Progenitor cell of endocrine pancreas (in vitro differentiated cells): ENCODE measurements at regions not wholly inside any gene's neighbourhood (a gene's known extent, or its start where the extent isn't known, plus 50 kb on each side); places are given as distances from the start of the nearest gene placed in this dataset.

Source experiments
- DNase-seq: peaks from one replicate; pipeline ENCODE4 v3.0.0; 2021; ENCODE audit warnings: low spot score; ENCODE audit not compliant: unreplicated experiment
- H3K27ac Mint-ChIP-seq: 2 replicates; pipeline ENCODE4 v1.8.0; 2021; ENCODE audit warnings: mild to moderate bottlenecking, moderate library complexity, mixed read lengths
- H3K27me3 Mint-ChIP-seq: 2 replicates; pipeline ENCODE4 v1.8.0; 2021; ENCODE audit warnings: mixed read lengths
- H3K36me3 Mint-ChIP-seq: 2 replicates; pipeline ENCODE4 v1.8.0; 2022; ENCODE audit warnings: mixed read lengths; ENCODE audit not compliant: insufficient read depth
- H3K4me1 Mint-ChIP-seq: 2 replicates; pipeline ENCODE4 v1.8.0; 2021; ENCODE audit warnings: low read depth, mixed read lengths
- H3K4me3 Mint-ChIP-seq: 2 replicates; pipeline ENCODE4 v1.8.0; 2021; ENCODE audit warnings: low read depth, mild to moderate bottlenecking, moderate library complexity, mixed read lengths
- H3K9me3 Mint-ChIP-seq: 2 replicates; pipeline ENCODE4 v1.8.0; 2021; ENCODE audit warnings: low read depth, mixed read lengths
- TF ChIP-seq, protein P1 (sequence below): fragments of 200-600 bp; sonication (generic); IDR thresholded peaks from one replicate; pipeline ENCODE4 v1.5.0; 2021; ENCODE audit warnings: antibody characterized with exemption, mild to moderate bottlenecking; ENCODE audit not compliant: unreplicated experiment

DNA sequence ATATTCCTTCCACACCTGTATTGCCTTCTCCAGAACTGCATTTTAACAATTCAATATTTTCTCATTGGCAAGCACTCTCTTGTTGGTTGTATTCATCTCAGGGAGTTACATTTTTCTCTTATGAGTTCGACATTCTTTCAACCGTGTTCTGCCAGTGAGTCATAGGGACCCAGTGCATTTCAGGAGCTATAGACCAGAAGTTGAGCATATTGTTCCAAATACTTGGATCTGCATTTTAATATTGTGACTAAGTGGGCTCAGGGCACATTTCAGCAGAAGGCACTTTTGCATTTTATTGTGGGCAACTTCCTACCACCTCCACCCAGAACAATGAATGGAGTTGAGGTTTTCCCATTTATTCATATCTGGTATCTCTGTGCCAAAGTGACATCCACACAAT lies 132.8 kb downstream of the TNFSF18 start:
- Mint-ChIP-seq H3K27me3 (no peaks in the 10 kb centered on the region), H3K4me1 (no peaks in the 10 kb centered on the region), H3K36me3 (peaks cover 3% of the 10 kb centered on the region)

DNA sequence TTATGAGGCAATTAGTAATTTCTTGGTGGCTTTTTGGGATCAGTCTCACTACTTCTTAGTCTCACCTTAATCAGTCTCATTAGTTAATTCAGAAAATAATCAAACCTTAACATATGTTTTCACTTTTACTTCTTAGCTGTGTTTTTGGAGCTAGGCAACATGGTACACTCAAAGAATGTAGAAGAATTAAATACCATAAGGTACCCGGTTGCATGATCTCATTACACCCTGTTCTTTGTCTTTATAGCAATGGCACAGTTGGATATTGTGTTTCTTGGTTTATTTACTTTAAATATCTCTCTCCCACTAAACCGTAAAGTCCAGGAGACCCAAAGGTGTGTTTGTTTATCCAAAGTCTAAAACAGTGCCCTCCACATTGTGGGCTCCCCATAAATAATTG lies 132.3 kb downstream of the TNFSF18 start:
- Mint-ChIP-seq H3K27ac (no peak overlapping the region), H3K4me3 (no peak overlapping the region), H3K36me3 (peaks cover under 1% of the 10 kb centered on the region), H3K4me1 (no peaks in the 10 kb centered on the region), H3K9me3 (peaks cover 2% of the 10 kb centered on the region), H3K27me3 (no peaks in the 10 kb centered on the region)
- TF ChIP-seq, protein P1, sequence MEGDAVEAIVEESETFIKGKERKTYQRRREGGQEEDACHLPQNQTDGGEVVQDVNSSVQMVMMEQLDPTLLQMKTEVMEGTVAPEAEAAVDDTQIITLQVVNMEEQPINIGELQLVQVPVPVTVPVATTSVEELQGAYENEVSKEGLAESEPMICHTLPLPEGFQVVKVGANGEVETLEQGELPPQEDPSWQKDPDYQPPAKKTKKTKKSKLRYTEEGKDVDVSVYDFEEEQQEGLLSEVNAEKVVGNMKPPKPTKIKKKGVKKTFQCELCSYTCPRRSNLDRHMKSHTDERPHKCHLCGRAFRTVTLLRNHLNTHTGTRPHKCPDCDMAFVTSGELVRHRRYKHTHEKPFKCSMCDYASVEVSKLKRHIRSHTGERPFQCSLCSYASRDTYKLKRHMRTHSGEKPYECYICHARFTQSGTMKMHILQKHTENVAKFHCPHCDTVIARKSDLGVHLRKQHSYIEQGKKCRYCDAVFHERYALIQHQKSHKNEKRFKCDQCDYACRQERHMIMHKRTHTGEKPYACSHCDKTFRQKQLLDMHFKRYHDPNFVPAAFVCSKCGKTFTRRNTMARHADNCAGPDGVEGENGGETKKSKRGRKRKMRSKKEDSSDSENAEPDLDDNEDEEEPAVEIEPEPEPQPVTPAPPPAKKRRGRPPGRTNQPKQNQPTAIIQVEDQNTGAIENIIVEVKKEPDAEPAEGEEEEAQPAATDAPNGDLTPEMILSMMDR: no peak
- DNase-seq: no peak

More for the DNA sequence above, 132.8 kb downstream of the TNFSF18 start:
- Mint-ChIP-seq H3K27ac (no peak overlapping the region), H3K4me3 (no peak overlapping the region), H3K9me3 (peaks cover 7% of the 10 kb centered on the region)
- no peak for DNase-seq
- TF ChIP-seq, protein P1: no peak

DNA sequence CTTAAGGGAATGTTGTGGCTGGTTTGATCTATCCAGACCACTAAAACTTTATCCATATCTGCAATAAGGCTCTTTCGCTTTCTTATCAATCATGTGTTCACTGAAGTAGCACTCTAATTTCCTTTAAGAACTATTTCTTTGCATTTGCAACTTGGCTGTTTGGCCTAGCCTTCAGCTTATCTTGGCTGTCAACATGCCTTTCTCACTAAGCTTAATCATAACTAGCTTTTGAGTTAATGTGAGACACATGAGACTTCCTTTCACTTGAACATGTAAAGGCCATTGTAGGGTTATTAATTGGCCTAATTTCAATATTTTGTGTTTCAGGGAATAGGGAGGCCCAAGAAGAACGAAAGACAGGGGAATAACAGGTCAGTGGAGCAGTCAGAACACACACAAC lies 124.7 kb downstream of the TNFSF18 start:
- peaks cover 16% of the 10 kb centered on the region for H3K4me1 Mint-ChIP-seq
- H3K27me3 Mint-ChIP-seq: no peaks in the 10 kb centered on the region
- no peak overlapping the region for H3K4me3 Mint-ChIP-seq
- peak overlapping the region; percentile 53 for H3K27ac Mint-ChIP-seq
- H3K9me3 Mint-ChIP-seq: no peaks in the 10 kb centered on the region
- no peaks in the 10 kb centered on the region for H3K36me3 Mint-ChIP-seq
- TF ChIP-seq, protein P1: no peak
- no peak for DNase-seq

DNA sequence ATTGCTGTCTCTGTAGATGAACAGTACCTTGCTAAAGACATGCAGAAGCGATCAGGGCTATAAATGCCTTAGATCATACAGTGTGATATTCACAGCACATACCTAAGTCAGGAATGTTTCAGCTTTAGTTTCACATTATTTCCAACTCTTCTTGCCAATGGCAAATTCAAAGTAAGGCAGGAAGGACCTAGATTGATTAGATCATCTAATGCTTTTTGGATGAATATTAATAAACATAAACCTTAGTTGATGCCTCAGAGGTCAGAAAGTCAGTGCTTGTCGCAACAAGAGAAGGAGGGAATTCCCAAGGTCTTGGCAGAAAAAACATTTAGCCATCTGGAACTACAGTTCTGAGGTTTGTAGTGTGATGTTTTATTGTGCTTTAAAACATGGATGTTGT lies 122.3 kb downstream of the TNFSF18 start:
- Mint-ChIP-seq H3K4me1 (peaks cover 16% of the 10 kb centered on the region), H3K9me3 (peaks cover 6% of the 10 kb centered on the region), H3K27ac (no peak overlapping the region), H3K4me3 (no peak overlapping the region), H3K36me3 (no peaks in the 10 kb centered on the region), H3K27me3 (no peaks in the 10 kb centered on the region)
- TF ChIP-seq, protein P1: no peak
- DNase-seq: no peak

DNA sequence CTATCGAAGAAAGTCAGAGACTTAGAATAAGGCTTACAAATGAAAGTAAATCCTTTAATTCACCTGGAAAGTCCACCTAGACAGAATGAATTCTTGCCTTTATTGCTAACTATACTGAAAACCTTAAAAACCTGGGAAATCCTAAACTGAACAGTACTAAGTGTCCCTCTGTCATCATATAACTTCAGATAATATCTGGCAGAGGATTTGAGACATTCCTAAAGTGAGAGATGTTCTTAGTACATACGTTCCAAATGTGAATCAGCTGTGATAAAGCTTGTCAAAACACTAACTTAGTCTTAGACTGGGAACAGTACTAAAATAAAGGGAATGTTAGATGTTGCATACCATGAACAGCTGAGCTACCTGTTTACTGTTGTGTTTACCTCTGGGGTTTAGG lies 121.7 kb downstream of the TNFSF18 start:
- Mint-ChIP-seq H3K27me3 (no peaks in the 10 kb centered on the region), H3K4me1 (peaks cover 18% of the 10 kb centered on the region), H3K4me3 (no peak overlapping the region), H3K36me3 (no peaks in the 10 kb centered on the region), H3K9me3 (peaks cover 6% of the 10 kb centered on the region), H3K27ac (no peak overlapping the region)
- DNase-seq: no peak
- TF ChIP-seq, protein P1: no peak
